Calu3 (cell line): ENCODE measurements at regions not wholly inside any gene's neighbourhood (a gene's known extent, or its start where the extent isn't known, plus 50 kb on each side); places are given as distances from the start of the nearest gene placed in this dataset.

Experiments
- BruUV-seq: library from RNA; stranded (reverse); fragments of 400-500 nt; replicated peaks from 2 replicates; lab custom pipeline; 2021; lab: Mats Ljungman, UMichigan
- CTCF ChIA-PET: fragments of 300-600 bp; sonication (Branson Sonifier 250); formaldehyde crosslinking; loops from one replicate; lab custom pipeline; 2022; ENCODE audit warnings: antibody characterized with exemption; lab: Charles Lee
- DNase-seq: peaks from one replicate; pipeline ENCODE4 v3.0.0; 2022
- H3K27ac Mint-ChIP-seq: one replicate; pipeline ENCODE4 v1.8.0; 2022; ENCODE audit warnings: mixed read lengths; ENCODE audit not compliant: unreplicated experiment
- H3K27me3 Mint-ChIP-seq: one replicate; pipeline ENCODE4 v1.8.0; 2022; ENCODE audit warnings: mixed read lengths; ENCODE audit not compliant: unreplicated experiment
- H3K36me3 Mint-ChIP-seq: one replicate; pipeline ENCODE4 v1.8.0; 2022; ENCODE audit warnings: mild to moderate bottlenecking, moderate library complexity, mixed read lengths; ENCODE audit not compliant: insufficient read depth, unreplicated experiment
- H3K4me1 Mint-ChIP-seq: one replicate; pipeline ENCODE4 v1.8.0; 2022; ENCODE audit warnings: mild to moderate bottlenecking, low read depth, mixed read lengths; ENCODE audit not compliant: unreplicated experiment
- H3K4me3 Mint-ChIP-seq: one replicate; pipeline ENCODE4 v1.8.0; 2022; ENCODE audit warnings: mild to moderate bottlenecking, low read depth, moderate library complexity, mixed read lengths; ENCODE audit not compliant: unreplicated experiment
- H3K9me3 Mint-ChIP-seq: one replicate; pipeline ENCODE4 v1.8.0; 2022; ENCODE audit warnings: low read depth, mixed read lengths; ENCODE audit not compliant: unreplicated experiment
- CTCF ChIP-seq: fragments of 200-600 bp; IDR thresholded peaks from one replicate; pipeline ENCODE4 v1.8.0; 2022; ENCODE audit warnings: antibody characterized with exemption; ENCODE audit not compliant: unreplicated experiment
- intact Hi-C: fragments of 100-400 bp; cut with micrococcal nuclease; formaldehyde crosslinking; loops from one replicate; pipeline ENCODE4 v1.10.0; 2022; ENCODE audit not compliant: unreplicated experiment

- no peak overlapping the region for H3K27ac Mint-ChIP-seq
- H3K4me1 Mint-ChIP-seq, result peaks cover 21% of the 10 kb centered on the region
- no TSS peak for BruUV-seq
- no peaks in the 10 kb centered on the region for H3K27me3 Mint-ChIP-seq
- TF ChIP-seq CTCF, result no peak
- CTCF ChIA-PET, result interaction anchor here (0.6 kb wide), 1 partner anchor 1708 kb away, joined by 3 read pairs; no protein-coding TSS in a partner anchor
- no peak overlapping the region for H3K4me3 Mint-ChIP-seq
- intact Hi-C loops, result no loop called here
- DNase-seq, result no peak
- no peaks in the 10 kb centered on the region for H3K9me3 Mint-ChIP-seq
- H3K36me3 Mint-ChIP-seq, result no peaks in the 10 kb centered on the region
Observed at GRCh38 chr3:187875863-187876262, 130.6 kb upstream of the BCL6 start.

- no peaks in the 10 kb centered on the region for H3K27me3 Mint-ChIP-seq
- no peak for TF ChIP-seq CTCF
- no peaks in the 10 kb centered on the region for H3K36me3 Mint-ChIP-seq
- DNase-seq, result no peak
- intact Hi-C loops, result no loop called here
- H3K4me1 Mint-ChIP-seq, result peaks cover 13% of the 10 kb centered on the region
- CTCF ChIA-PET, result interaction anchor here (0.6 to 1.0 kb wide), 3 partner anchors 131 to 1670 kb away, joined by 3 to 5 read pairs (median 3); no protein-coding TSS in a partner anchor
- BruUV-seq, result no TSS peak
- H3K4me3 Mint-ChIP-seq, result no peak overlapping the region
- H3K9me3 Mint-ChIP-seq, result no peaks in the 10 kb centered on the region
- no peak overlapping the region for H3K27ac Mint-ChIP-seq
Observed at GRCh38 chr3:187878772-187879518, 133.7 kb upstream of the BCL6 start.

- peaks cover 13% of the 10 kb centered on the region for H3K4me1 Mint-ChIP-seq
- H3K4me3 Mint-ChIP-seq, result no peak overlapping the region
- no peak for TF ChIP-seq CTCF
- no peaks in the 10 kb centered on the region for H3K9me3 Mint-ChIP-seq
- H3K36me3 Mint-ChIP-seq, result no peaks in the 10 kb centered on the region
- intact Hi-C loops, result no loop called here
- CTCF ChIA-PET, result no interaction called here
- no peak overlapping the region for H3K27ac Mint-ChIP-seq
- H3K27me3 Mint-ChIP-seq, result no peaks in the 10 kb centered on the region
- DNase-seq, result no peak
- no TSS peak for BruUV-seq
Observed at GRCh38 chr3:187880441-187880840, 135.2 kb upstream of the BCL6 start.

GRCh38 chr3:187880851-187881250 is 135.6 kb upstream of the BCL6 start:
- no peak for TF ChIP-seq CTCF
- CTCF ChIA-PET, result no interaction called here
- BruUV-seq, result no TSS peak
- H3K9me3 Mint-ChIP-seq, result no peaks in the 10 kb centered on the region
- peaks cover 13% of the 10 kb centered on the region for H3K4me1 Mint-ChIP-seq
- no peak for DNase-seq
- H3K27ac Mint-ChIP-seq, result no peak overlapping the region
- H3K4me3 Mint-ChIP-seq, result no peak overlapping the region
- H3K36me3 Mint-ChIP-seq, result no peaks in the 10 kb centered on the region
- no peaks in the 10 kb centered on the region for H3K27me3 Mint-ChIP-seq
- intact Hi-C loops, result no loop called here
